ENCODE measurements at regions not wholly inside any gene's neighbourhood (a gene's known extent, or its start where the extent isn't known, plus 50 kb on each side); places are given as distances from the start of the nearest gene placed in this dataset.
"Not testable (repeated sequence)": the region's sequence is repeated elsewhere in the genome, so short reads cannot be mapped to it uniquely, and the experiment has no call there.

GRCh38 chr5:159785656-159786055 lies 130.6 kb upstream of the ADRA1B start:
- DNase-seq (ENCODE audit: low read depth), result no peak

GRCh38 chr5:159786201-159786600 lies 130.1 kb upstream of the ADRA1B start:
- no peak for DNase-seq (ENCODE audit: low read depth)

DNA sequence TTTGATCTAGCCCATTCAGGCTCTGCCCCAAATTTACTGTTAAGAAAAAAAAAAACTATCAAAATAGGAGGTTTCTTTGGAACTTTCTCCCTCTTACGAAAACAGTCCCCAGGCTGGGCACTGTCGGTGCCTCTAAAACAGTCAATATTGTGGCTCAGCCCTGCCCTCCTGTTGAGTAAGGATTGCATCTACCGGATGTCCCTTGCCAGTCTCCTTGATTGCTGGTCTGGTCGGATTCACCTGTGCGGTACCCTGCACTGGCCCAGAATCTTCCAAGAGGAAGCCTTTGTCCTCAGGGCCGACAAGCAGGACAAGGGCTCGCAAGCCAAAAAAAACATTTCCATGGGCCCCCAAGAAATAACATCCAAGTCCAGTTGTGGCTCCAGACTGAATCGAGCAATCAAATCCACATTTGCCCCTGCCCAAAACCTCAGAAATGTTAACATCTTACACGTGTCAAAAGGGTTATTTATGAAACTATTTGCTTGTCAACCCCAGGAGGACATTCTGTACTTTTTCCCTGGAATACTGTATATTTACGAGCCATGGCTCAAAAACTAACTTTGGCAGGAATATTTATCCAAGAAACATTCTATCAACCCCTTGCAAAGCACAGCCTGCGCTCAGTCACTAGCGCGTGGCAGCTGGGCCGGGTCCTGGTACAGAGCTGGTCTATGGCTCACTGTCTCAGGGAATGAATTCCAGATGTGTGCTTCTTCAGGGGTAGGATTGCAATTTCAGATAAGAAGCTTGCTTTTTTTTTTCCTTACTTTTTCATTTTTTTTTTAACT lies 129.2 kb upstream of the ADRA1B start:
- no peak for DNase-seq (ENCODE audit: low read depth)

DNA sequence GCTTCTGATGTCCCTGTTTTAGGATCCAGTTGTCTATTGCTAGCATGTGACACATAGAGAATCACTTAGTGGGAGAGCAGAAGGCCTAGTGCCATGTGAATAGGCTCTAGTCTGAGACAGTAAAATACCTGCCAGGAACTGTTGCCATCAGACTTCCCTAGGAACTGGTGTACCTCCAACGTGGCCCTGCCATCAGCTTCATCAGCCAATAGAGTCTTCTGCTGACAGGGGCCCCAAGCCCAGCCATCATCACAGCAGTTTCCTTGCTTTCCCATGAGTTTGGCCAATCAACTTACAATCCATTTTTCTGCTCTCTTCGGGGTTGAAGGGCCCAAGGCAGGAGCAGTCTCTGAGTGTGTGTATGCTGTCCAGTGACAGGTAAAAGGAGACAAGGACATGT lies 128.4 kb upstream of the ADRA1B start:
- no peak for DNase-seq (ENCODE audit: low read depth)

- no peak for DNase-seq (ENCODE audit: low read depth)
These were observed 127.4 kb upstream of the ADRA1B start for GRCh38 chr5:159788835-159789331.

GRCh38 chr5:159792180-159792579 lies 124.1 kb upstream of the ADRA1B start:
- DNase-seq (ENCODE audit: low read depth), result no peak

DNA sequence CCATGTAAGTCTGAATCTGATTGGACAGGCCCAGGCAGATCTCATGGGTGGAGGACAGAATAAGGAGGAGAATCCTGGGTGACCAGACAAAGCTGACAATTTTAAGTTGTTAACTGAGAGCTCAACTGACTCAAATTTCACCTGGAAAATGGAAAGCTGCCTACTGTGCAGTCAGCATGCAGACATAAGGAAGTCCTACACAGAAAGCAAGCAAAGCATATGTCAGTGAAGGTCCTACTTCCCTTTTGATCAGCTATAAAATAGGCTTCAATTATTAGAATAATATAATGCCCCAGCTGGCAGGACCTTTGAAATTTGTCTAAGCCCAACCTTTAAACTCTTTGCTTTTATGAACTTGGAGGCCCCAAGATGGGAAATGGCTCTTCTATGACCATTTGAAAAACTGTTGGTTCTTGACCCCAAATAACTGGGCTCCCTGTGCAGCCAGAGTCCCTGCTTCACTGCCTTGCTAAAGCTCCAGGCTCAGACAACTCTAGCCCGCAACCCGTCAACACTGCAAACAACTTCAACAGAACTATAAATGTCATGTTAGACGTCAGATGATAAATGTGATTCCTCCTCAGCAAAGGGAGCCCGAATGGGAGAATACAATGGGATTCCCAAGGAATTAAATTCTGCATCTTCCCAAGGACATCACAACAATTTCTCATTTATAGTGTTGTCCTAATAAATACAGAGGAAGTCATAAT lies 118.9 kb upstream of the ADRA1B start:
- no peak for DNase-seq (ENCODE audit: low read depth)

GRCh38 chr5:159799701-159800100 lies 116.6 kb upstream of the ADRA1B start:
- DNase-seq (ENCODE audit: low read depth), result no peak

- DNase-seq (ENCODE audit: low read depth), result no peak
These were observed 116.0 kb upstream of the ADRA1B start for GRCh38 chr5:159800131-159800840.

- no peak for DNase-seq (ENCODE audit: low read depth)
These were observed 115.0 kb upstream of the ADRA1B start for GRCh38 chr5:159801303-159801702.

GRCh38 chr5:159802661-159803060 lies 113.6 kb upstream of the ADRA1B start:
- no peak for DNase-seq (ENCODE audit: low read depth)

DNA sequence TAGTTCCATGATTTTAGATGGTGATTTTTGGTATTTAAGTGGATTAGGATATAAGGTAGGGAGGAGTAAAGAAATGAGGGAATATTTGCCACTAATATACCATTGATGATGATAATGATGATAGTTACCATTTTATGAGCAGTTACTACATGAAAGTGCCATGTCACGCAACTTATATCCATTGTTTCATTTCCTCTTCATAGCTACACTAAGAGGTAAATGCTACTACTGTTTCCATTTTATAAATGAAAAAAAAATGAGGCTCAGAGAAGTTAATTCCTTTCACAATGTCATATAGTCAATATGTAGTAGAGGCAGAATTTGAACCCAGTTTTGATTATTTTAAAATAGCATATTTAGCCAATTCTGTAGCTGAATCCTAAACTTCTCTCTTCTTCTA lies 112.2 kb upstream of the ADRA1B start:
- no peak for DNase-seq (ENCODE audit: low read depth)

GRCh38 chr5:159805021-159805420 lies 111.3 kb upstream of the ADRA1B start:
- DNase-seq (ENCODE audit: low read depth), result no peak

DNA sequence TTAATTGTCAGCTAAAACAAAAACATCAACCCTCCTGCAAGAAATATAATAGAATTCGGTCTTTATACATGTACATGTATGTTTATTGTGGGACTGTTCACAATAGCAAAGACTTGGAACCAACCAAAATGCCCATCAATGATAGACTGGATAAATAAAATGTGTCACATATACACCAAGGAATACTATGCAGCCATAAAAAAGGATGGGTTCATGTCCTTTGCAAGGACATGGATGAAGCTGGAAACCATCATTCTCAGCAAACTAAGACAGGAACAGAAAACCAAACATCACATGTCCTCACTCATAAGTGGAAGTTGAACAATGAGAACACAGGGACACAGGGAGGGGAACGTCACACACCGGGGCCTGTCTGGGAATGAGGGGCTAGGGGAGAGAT lies 109.1 kb upstream of the ADRA1B start:
- DNase-seq (ENCODE audit: low read depth), result not testable (repeated sequence)

GRCh38 chr5:159807586-159807985 lies 108.7 kb upstream of the ADRA1B start:
- DNase-seq (ENCODE audit: low read depth), result no peak

- DNase-seq (ENCODE audit: low read depth), result no peak
These were observed 104.6 kb upstream of the ADRA1B start for GRCh38 chr5:159811712-159812111.

DNA sequence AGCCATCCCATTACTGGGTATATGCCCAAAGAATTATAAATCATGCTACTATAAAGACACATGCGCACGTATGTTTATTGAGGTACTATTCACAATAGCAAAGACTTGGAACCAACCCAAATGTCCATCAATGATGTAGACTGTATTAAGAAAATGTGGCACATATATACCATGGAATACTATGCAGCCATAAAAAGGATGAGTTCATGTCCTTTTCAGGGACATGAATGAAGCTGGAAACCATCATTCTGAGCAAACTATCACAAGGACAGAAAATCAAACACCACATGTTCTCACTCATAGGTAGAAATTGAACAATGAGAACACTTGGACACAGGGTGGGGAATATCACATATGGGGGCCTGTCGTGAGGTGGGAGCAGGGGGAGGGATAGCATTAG lies 103.5 kb upstream of the ADRA1B start:
- DNase-seq (ENCODE audit: low read depth), result not testable (repeated sequence)

DNA sequence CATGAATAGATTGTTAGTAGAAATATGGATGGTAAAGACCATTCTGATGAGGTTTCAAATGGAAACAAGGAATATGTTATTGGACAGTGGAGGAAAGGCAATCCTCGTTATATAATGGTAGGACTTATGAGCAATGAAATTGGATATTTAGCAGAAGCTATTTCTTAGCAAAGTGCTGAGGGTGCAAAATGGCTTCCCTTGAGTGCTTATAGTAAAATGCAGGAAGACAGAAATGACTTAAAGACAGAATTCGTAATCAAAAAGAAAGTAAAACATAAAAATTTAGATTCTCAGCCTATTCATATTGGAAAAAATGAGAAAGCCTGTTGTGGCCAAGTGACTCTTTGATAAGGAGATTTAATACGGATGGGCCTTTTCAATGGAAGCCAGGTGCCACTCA lies 102.1 kb upstream of the ADRA1B start:
- DNase-seq (ENCODE audit: low read depth), result no peak

- DNase-seq (ENCODE audit: low read depth), result no peak
These were observed 101.3 kb upstream of the ADRA1B start for GRCh38 chr5:159814805-159815585.

DNA sequence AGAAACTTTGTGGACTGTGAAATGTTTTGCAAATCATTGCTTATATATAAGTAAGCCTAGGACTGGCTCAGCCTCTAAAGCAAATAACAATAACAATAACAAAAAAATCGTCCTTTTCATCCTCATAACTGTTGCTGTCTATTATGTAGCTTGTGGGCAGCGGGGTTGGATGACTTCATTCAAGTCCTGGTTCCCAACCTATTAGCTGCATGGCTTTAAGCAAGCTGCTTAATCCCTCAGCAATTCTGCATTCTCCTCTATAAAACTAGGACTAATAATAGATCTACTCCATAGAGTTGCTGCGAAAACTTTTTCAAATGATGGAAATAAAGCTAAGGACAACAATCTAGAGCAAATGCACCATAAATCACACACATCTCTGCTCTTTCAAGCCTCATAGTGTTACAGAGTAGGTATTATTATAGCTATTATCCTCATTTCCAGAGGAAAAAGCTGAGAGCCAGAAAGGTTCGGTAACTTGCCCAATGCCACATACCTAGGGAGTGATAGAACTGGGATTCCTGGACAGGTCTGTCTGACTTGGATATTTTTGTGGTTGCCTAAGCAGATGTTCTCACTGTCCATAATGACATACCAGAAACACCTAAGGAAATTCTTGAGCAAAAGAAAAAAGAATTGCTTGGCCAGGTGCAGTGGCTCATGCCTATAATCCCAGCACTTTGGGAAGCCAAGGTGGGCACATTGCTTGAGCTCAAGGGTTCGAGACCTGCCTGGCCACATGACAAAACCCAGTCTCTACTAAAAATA lies 98.8 kb upstream of the ADRA1B start:
- no peak for DNase-seq (ENCODE audit: low read depth)

Measured in stimulated activated CD8-positive, alpha-beta memory T cell treated with anti-CD3 and anti-CD28 coated beads, Interleukin-4, amount 100 ng/mL, for 24 hours (primary cell).